Activated CD8-positive, alpha-beta T cell treated with anti-CD3 and anti-CD28 coated beads for 36 hours (primary cell): ENCODE measurements at regions not wholly inside any gene's neighbourhood (a gene's known extent, or its start where the extent isn't known, plus 50 kb on each side); places are given as distances from the start of the nearest gene placed in this dataset.

ENCODE experiments used
- ATAC-seq: fragments of 200-7000 bp; cut with Tn5 transposase; one replicate; pipeline ENCODE4 v1.10.0; 2021; ENCODE audit warnings: mild to moderate bottlenecking, moderate library complexity
- CTCF ChIA-PET: fragments of 350-600 bp; sonication (Branson Sonifier 250); formaldehyde crosslinking; loops from one replicate; lab custom pipeline; 2021; ENCODE audit warnings: antibody characterized with exemption; lab: Charles Lee
- POLR2A ChIA-PET: fragments of 350-600 bp; sonication (Branson Sonifier 250); formaldehyde crosslinking; loops from one replicate; lab custom pipeline; 2021; ENCODE audit warnings: antibody characterized with exemption; lab: Charles Lee
- DNase-seq: peaks from one replicate; pipeline ENCODE4 v3.0.0-alpha.2; 2020
- H3K27ac Mint-ChIP-seq: one replicate; pipeline ENCODE4 v1.8.0; 2021; ENCODE audit warnings: mild to moderate bottlenecking, mixed read lengths
- H3K27me3 Mint-ChIP-seq: one replicate; pipeline ENCODE4 v1.8.0; 2021; ENCODE audit warnings: mixed read lengths
- H3K36me3 Mint-ChIP-seq: one replicate; pipeline ENCODE4 v1.8.0; 2021; ENCODE audit warnings: low read depth, mixed read lengths
- H3K4me1 Mint-ChIP-seq: one replicate; pipeline ENCODE4 v1.8.0; 2021; ENCODE audit warnings: low read depth, mixed read lengths
- H3K4me3 Mint-ChIP-seq: one replicate; pipeline ENCODE4 v1.8.0; 2021; ENCODE audit warnings: mild to moderate bottlenecking, moderate library complexity, mixed read lengths
- H3K9me3 Mint-ChIP-seq: one replicate; pipeline ENCODE4 v1.8.0; 2021; ENCODE audit warnings: mixed read lengths
- intact Hi-C: fragments of 100-400 bp; cut with micrococcal nuclease; formaldehyde crosslinking; loops from one replicate; pipeline ENCODE4 v1.10.0; 2022
- TF ChIP-seq, protein P1 (sequence below): fragments of 200-600 bp; IDR thresholded peaks from one replicate; pipeline ENCODE4 v1.8.0; 2022; ENCODE audit warnings: antibody characterized with exemption, mild to moderate bottlenecking

- no peaks in the 10 kb centered on the region for H3K27me3 Mint-ChIP-seq
- H3K4me3 Mint-ChIP-seq: no peak overlapping the region
- no peaks in the 10 kb centered on the region for H3K4me1 Mint-ChIP-seq
- no peaks in the 10 kb centered on the region for H3K36me3 Mint-ChIP-seq
- DNase-seq: no peak
- TF ChIP-seq, protein P1, sequence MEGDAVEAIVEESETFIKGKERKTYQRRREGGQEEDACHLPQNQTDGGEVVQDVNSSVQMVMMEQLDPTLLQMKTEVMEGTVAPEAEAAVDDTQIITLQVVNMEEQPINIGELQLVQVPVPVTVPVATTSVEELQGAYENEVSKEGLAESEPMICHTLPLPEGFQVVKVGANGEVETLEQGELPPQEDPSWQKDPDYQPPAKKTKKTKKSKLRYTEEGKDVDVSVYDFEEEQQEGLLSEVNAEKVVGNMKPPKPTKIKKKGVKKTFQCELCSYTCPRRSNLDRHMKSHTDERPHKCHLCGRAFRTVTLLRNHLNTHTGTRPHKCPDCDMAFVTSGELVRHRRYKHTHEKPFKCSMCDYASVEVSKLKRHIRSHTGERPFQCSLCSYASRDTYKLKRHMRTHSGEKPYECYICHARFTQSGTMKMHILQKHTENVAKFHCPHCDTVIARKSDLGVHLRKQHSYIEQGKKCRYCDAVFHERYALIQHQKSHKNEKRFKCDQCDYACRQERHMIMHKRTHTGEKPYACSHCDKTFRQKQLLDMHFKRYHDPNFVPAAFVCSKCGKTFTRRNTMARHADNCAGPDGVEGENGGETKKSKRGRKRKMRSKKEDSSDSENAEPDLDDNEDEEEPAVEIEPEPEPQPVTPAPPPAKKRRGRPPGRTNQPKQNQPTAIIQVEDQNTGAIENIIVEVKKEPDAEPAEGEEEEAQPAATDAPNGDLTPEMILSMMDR: no peak
- H3K27ac Mint-ChIP-seq: no peak overlapping the region
- ChIA-PET CTCF (no interaction called here), POLR2A (no interaction called here)
- ATAC-seq: no peak
- intact Hi-C loops: no loop called here
- no peaks in the 10 kb centered on the region for H3K9me3 Mint-ChIP-seq
These were observed 634.7 kb upstream of the BOD1L1 start for GRCh38 chr4:14262221-14262620.

DNA sequence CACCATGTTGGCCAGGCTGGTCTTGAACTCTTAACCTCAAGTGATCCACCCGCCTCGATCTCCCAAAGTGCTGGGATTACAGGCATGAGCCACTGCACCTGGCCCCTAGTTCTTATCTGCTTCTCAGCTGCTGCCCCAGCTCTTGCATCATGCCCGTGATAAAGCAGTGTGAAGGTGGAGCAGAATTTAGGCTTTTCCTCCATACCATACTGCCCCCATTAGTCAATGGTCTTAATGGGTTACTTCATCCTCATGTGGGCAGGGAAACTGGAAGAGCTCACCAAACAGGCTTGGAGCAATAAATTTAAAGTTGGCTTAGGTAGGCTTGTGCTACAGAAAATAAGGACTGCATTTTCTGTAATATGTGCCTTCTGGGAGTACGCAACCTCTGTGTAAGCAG, 636.9 kb upstream of the BOD1L1 start:
- no peak for DNase-seq
- ATAC-seq: no peak
- Mint-ChIP-seq H3K27ac (no peak overlapping the region), H3K9me3 (no peaks in the 10 kb centered on the region), H3K4me1 (no peaks in the 10 kb centered on the region), H3K4me3 (no peak overlapping the region), H3K36me3 (no peaks in the 10 kb centered on the region), H3K27me3 (no peaks in the 10 kb centered on the region)
- intact Hi-C loops: no loop called here
- ChIA-PET CTCF (no interaction called here), POLR2A (no interaction called here)
- TF ChIP-seq, protein P1: no peak

DNA sequence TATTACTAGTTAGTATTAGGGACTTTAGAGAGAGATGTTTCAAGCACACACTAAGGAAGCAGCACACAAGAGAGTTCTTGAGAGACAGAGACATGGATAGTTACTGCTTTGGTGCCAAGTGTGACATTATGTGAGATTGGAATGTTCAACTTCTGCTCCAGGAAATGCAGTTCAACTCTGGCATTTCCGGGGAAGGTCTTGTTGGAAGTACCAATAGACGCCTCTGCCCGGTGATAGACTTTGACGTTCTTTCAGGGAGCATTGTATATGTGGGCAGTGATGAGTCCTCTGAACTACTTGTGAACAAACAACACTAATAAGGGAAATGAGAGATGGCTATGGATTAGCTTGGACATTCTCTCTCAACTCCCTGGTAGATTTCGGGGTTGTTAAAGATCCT, 638.1 kb upstream of the BOD1L1 start:
- Mint-ChIP-seq H3K27ac (no peak overlapping the region), H3K4me1 (no peaks in the 10 kb centered on the region), H3K9me3 (no peaks in the 10 kb centered on the region), H3K4me3 (no peak overlapping the region), H3K36me3 (no peaks in the 10 kb centered on the region), H3K27me3 (no peaks in the 10 kb centered on the region)
- POLR2A ChIA-PET: no interaction called here
- intact Hi-C loops: no loop called here
- TF ChIP-seq, protein P1: no peak
- DNase-seq (no peak), ATAC-seq (no peak)
- CTCF ChIA-PET: no interaction called here

DNA sequence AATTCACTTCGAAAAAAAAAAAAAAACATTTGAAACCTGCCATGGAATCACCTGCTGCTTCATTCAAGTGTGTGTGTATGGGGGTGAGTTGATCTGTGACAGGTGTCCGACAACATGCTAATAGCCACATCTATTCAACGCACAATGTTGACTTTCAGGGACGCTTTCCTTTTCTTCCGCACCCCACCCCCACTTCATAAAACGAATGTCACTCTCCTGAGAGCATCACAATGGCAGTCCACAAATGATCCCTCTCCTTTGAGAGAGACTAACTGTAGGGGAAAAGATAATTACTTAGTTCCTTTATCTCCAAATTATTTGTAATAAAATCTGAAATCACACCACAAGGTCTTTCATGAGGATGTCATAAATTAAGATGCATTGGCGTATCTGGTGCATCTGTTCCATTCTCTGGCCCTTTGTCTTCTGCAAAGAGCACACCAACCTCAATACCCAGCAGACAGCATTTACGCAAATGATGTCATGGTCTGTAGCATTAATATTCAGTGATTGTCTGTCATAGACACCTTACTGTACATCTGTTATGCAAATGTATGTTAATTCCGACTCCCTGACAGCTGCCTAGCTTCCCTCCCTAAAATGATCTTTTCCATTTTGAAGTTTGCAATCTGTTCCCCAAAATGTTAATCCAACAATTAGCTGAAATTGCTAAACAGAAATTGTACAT, 640.0 kb upstream of the BOD1L1 start:
- DNase-seq (no peak), ATAC-seq (no peak)
- no peak overlapping the region for H3K27ac Mint-ChIP-seq
- H3K36me3 Mint-ChIP-seq: no peaks in the 10 kb centered on the region
- intact Hi-C loops: no loop called here
- H3K4me3 Mint-ChIP-seq: no peak overlapping the region
- TF ChIP-seq, protein P1: no peak
- POLR2A ChIA-PET: no interaction called here
- no peaks in the 10 kb centered on the region for H3K4me1 Mint-ChIP-seq
- H3K9me3 Mint-ChIP-seq: no peaks in the 10 kb centered on the region
- CTCF ChIA-PET: no interaction called here
- H3K27me3 Mint-ChIP-seq: no peaks in the 10 kb centered on the region

DNA sequence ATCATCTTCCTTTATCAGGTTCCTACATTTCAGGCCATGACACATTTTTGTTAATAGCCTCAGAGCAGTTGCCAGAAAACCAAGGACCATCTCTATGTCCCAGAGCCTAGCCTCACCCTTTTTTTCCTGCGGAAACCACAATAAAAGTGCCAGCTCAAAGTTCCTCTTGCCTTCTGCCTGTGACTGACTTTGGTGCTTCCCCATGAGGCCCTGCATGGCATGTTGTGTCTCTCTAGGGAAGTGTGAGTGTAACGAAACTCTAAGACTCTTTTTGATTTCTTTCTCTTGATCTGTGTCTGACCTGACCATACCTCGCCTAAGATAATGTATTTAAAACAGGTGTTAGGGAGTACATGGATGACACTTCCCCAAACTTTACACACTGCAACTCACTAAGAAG, 642.3 kb upstream of the BOD1L1 start:
- no peaks in the 10 kb centered on the region for H3K4me1 Mint-ChIP-seq
- DNase-seq (no peak), ATAC-seq (no peak)
- H3K36me3 Mint-ChIP-seq: no peaks in the 10 kb centered on the region
- ChIA-PET POLR2A (no interaction called here), CTCF (no interaction called here)
- H3K9me3 Mint-ChIP-seq: no peaks in the 10 kb centered on the region
- TF ChIP-seq, protein P1: no peak
- H3K4me3 Mint-ChIP-seq: no peak overlapping the region
- no peaks in the 10 kb centered on the region for H3K27me3 Mint-ChIP-seq
- intact Hi-C loops: no loop called here
- no peak overlapping the region for H3K27ac Mint-ChIP-seq
